ENCODE measurements at regions not wholly inside any gene's neighbourhood (a gene's known extent, or its start where the extent isn't known, plus 50 kb on each side); places are given as distances from the start of the nearest gene placed in this dataset.

DNA sequence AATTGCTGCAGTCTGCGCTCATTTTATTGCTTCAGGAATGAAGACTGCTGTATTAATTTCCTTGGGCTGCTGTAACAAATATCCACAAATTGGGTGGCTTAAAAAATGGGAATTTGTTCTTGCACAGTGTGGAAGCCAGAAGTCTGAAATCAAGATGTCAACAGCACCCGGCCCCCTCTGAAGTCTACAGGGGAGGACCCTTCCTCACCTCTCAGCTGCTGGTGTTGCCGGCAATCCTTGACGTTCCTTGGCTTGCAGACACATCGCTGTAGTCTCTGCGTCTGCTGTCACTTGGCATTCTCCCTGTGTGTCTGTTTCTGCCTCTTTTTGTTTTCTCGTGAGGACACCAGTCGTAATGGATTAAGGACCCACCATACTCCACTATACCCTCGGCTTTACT is 166.2 kb downstream of the PTPN20 start:
- TF ChIP-seq, protein P1, sequence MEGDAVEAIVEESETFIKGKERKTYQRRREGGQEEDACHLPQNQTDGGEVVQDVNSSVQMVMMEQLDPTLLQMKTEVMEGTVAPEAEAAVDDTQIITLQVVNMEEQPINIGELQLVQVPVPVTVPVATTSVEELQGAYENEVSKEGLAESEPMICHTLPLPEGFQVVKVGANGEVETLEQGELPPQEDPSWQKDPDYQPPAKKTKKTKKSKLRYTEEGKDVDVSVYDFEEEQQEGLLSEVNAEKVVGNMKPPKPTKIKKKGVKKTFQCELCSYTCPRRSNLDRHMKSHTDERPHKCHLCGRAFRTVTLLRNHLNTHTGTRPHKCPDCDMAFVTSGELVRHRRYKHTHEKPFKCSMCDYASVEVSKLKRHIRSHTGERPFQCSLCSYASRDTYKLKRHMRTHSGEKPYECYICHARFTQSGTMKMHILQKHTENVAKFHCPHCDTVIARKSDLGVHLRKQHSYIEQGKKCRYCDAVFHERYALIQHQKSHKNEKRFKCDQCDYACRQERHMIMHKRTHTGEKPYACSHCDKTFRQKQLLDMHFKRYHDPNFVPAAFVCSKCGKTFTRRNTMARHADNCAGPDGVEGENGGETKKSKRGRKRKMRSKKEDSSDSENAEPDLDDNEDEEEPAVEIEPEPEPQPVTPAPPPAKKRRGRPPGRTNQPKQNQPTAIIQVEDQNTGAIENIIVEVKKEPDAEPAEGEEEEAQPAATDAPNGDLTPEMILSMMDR (IDR thresholded peaks at IDR 0.05) = no peak
- DNase-seq (ENCODE audit: low spot score) = no peak
- ATAC-seq (ENCODE audit: low FRiP score) = no peak

DNA sequence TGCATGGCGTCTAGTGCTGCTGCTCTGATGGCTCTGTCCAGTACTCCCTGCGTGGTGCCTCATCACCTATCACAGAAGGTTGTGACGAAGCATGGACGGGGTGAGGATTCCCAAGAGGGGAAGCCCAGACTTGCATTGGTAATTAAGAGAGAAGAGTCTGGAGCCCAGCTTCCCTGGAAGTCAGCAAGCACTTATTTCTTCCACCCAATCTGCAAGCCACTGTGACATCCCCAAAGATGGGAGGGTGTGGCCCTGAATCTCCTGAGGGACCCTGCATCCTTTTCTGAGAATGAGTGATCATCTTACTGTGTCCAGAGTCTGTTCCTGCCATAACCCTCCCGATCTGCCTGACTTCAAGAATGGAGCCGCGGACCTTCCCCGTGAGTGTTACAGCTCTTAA is 166.7 kb downstream of the PTPN20 start:
- TF ChIP-seq, protein P1 (IDR thresholded peaks at IDR 0.05) = no peak
- ATAC-seq (ENCODE audit: low FRiP score) (no peak), DNase-seq (ENCODE audit: low spot score) (no peak)

DNA sequence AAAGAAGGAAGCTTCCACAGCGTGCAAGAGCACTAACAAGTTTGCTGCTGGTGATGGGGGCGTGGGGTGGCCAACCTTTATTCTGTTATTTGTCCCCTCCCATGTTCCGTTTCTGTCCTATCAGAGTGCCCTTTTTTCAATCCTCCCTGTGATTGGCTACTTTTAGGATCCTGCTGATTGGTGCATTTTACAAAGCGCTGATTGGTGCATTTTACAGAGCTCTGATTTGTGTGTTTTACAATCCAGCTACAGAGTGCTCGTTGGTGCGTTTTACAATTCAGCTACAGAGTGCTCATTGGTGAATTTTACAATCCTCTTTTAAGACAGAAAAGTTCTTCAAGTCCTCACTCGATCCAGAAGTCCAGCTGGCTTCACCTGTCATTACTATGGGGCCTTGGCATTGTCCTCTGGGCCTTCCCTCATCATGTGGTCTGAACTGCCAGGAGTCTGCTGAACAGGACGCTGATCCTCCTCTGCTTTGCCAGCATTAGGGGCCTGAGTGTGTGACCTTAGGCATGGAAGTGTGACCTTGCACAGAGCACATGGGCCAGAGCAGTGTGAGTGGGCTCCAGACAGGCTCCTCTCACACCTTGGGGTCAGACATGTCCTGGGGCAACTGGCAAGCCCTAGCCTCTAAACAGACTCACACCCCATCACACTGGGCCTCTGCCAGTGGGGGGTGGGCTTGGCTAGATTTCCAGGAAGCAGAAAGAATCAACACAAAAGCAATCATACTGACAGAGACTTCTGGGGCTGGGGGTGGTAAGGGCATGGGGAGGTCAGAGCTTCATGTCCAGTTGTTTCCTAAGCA is 167.4 kb downstream of the PTPN20 start:
- TF ChIP-seq, protein P1 (IDR thresholded peaks at IDR 0.05) = no peak
- DNase-seq (ENCODE audit: low spot score) (no peak), ATAC-seq (ENCODE audit: low FRiP score) (no peak)

DNA sequence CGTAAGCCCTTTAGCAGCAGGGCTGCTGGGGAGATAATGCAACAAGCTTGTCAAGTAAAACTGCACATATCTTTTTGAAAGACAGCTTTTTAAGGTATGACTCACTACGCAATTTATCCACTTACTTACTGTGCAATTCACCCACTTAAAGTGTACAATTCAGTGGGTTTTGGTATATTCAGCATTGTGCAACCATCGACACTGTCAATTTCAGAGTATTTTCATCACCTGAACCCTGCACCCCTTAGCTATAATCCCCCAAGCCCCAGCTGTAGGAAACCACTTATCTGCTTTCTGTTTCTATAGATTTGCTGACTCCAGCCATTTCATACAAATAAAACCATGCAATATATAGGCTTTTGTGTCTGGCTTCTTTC is 168.0 kb downstream of the PTPN20 start:
- TF ChIP-seq, protein P1 (IDR thresholded peaks at IDR 0.05) = no peak
- DNase-seq (ENCODE audit: low spot score) (no peak), ATAC-seq (ENCODE audit: low FRiP score) (no peak)

DNA sequence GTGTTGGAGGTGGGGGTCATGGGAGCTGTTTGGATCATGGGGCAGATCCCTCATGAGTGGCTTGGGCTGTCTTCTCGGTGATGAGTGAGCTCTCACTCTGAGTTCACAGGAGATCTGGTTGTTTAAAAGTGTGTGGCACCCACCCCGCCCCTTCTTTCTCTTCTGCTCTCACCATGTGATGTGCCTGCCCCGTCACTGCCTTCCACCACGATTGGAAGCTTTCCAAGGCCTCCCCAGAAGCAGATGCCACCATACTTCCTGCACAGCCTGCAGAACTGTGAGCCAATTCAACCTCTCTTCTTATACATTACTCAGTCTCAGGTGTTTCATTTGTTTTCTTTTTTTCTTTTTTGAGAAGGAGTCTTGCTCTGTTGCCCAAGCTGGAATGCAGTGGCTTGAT is 170.0 kb downstream of the PTPN20 start:
- DNase-seq (ENCODE audit: low spot score) = no peak
- no peak for ATAC-seq (ENCODE audit: low FRiP score)
- TF ChIP-seq, protein P1 (IDR thresholded peaks at IDR 0.05) = no peak

DNA sequence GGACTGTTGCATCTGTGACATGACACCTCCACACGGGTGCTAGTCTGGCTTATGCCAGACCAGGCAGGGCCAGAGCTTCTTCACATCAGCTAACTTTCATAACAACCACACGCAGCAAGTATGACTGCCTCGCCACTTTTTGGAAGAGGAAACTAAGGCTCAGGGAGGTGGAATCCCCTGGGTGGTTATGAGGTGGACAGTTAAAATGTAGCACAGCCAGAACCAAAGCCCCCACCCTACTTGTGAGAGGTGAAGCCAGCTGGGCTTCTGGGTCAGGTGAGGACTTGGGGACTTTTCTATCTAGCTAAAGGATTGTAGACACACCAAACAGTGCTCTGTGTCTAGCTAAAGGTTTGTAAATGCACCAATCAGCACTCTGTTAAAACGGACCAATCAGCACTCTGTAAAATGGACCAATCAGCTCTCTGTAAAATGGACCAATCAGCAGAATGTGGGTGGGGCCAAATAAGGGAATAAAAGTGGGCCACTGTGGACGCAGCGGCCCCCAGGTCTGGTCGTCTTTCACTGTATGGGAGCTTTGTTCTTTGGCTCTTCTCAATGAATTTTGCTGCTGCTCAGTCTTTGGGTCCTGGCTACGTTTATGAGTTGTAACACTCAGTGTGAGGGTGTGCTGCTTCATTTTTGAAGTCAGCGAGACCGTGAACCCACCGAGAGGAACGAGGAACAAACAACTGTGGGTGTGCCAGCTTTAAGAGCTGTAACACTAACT is 171.0 kb downstream of the PTPN20 start:
- no peak for DNase-seq (ENCODE audit: low spot score)
- ATAC-seq (ENCODE audit: low FRiP score) = no peak
- TF ChIP-seq, protein P1 (IDR thresholded peaks at IDR 0.05) = no peak

DNA sequence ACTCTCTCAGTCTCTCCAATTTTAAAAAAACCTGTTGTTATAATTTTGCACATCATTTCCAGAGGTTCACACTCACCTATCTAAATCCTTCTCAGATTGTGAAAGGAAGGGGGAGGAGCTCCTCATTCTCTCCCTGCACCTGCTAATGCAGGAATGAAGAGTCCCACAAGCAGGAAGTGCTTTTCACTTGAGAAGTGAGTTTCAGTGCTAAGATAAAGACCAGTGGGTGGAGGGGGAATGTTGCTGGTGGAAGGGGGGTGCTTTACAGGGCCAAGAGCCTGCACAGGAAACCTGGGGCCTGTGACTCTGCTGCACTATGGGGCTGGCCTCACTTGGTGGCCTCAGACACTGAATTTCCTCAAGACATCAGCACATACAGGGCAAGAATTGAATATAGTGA is 176.4 kb downstream of the PTPN20 start:
- DNase-seq (ENCODE audit: low spot score) (no peak), ATAC-seq (ENCODE audit: low FRiP score) (no peak)
- TF ChIP-seq, protein P1 (IDR thresholded peaks at IDR 0.05) = no peak
